B cell (primary cell): ENCODE measurements at regions not wholly inside any gene's neighbourhood (a gene's known extent, or its start where the extent isn't known, plus 50 kb on each side); places are given as distances from the start of the nearest gene placed in this dataset.

Experiments
- EZH2 ChIP-seq: IDR thresholded peaks from 2 replicates; pipeline ENCODE4 v1.6.1; 2012; ENCODE audit warnings: borderline replicate concordance, low read depth, mild to moderate bottlenecking, moderate library complexity, low read length; ENCODE audit not compliant: insufficient read depth, poor library complexity, severe bottlenecking
- TF ChIP-seq, protein P1 (sequence below): fragments of 200-600 bp; IDR thresholded peaks from one replicate; pipeline ENCODE4 v1.8.0; 2022; ENCODE audit warnings: antibody characterized with exemption, mild to moderate bottlenecking

DNA sequence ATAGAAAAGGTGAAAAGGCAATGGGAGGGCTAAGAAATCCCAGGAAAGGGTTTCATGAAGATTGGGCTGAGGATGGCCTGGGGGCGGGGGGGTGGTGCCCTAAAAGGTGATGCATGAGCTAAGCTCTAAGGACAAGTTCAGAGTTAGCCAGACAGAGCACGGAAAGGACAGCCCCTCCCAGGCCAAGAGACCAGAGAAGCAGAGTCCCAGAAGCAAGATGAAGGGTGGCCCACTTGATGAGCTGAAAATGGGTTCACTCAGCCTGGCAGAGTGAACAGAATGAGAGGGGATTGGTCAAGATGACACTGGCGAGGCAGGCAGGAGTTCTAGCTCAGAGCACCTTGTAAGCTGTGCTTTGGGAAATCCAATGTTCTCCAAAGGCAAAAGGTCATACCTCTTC is 89.4 kb upstream of the GPR26 start:
- no peak for TF ChIP-seq EZH2
- TF ChIP-seq, protein P1, sequence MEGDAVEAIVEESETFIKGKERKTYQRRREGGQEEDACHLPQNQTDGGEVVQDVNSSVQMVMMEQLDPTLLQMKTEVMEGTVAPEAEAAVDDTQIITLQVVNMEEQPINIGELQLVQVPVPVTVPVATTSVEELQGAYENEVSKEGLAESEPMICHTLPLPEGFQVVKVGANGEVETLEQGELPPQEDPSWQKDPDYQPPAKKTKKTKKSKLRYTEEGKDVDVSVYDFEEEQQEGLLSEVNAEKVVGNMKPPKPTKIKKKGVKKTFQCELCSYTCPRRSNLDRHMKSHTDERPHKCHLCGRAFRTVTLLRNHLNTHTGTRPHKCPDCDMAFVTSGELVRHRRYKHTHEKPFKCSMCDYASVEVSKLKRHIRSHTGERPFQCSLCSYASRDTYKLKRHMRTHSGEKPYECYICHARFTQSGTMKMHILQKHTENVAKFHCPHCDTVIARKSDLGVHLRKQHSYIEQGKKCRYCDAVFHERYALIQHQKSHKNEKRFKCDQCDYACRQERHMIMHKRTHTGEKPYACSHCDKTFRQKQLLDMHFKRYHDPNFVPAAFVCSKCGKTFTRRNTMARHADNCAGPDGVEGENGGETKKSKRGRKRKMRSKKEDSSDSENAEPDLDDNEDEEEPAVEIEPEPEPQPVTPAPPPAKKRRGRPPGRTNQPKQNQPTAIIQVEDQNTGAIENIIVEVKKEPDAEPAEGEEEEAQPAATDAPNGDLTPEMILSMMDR: no peak
